Bone marrow (tissue), 2 donors: ENCODE measurements at regions not wholly inside any gene's neighbourhood (a gene's known extent, or its start where the extent isn't known, plus 50 kb on each side); places are given as distances from the start of the nearest gene placed in this dataset.

Experiments
- DNase-seq, 2 donors: peaks; one replicate each; lab custom pipeline; 2025; lab: John Stamatoyannopoulos, UW

GRCh38 chr12:19053218-19053617 lies 76.3 kb upstream of the PLEKHA5 start:
- no peak for DNase-seq

GRCh38 chr12:19054035-19054434 lies 75.5 kb upstream of the PLEKHA5 start:
- no peak for DNase-seq

- DNase-seq, result no peak
These were observed 73.9 kb upstream of the PLEKHA5 start for GRCh38 chr12:19055589-19055988.

GRCh38 chr12:19058235-19059021 lies 71.1 kb upstream of the PLEKHA5 start:
- no peak for DNase-seq

- no peak for DNase-seq
These were observed 64.8 kb upstream of the PLEKHA5 start for GRCh38 chr12:19064713-19065112.

- no peak for DNase-seq
These were observed 64.3 kb upstream of the PLEKHA5 start for GRCh38 chr12:19065223-19065622.

- no peak for DNase-seq
These were observed 63.7 kb upstream of the PLEKHA5 start for GRCh38 chr12:19065871-19066270.

GRCh38 chr12:19066475-19067001 lies 63.0 kb upstream of the PLEKHA5 start:
- DNase-seq, result no peak

- DNase-seq, result no peak
These were observed 61.4 kb upstream of the PLEKHA5 start for GRCh38 chr12:19068137-19068536.

GRCh38 chr12:19070341-19070740 lies 59.2 kb upstream of the PLEKHA5 start:
- DNase-seq, result no peak

GRCh38 chr12:19074700-19075099 lies 54.8 kb upstream of the PLEKHA5 start:
- no peak for DNase-seq

GRCh38 chr12:19075711-19076340 lies 53.7 kb upstream of the PLEKHA5 start:
- DNase-seq, result no peak
